Kidney (tissue), 13 donors: ENCODE measurements at regions not wholly inside any gene's neighbourhood (a gene's known extent, or its start where the extent isn't known, plus 50 kb on each side); places are given as distances from the start of the nearest gene placed in this dataset.

Experiments
- DNase-seq, 5 donors: peaks; one replicate each; pipeline ENCODE4 v3.0.0-alpha.2; 2013 to 2020
- FAIRE-seq: peaks from 2 replicates; lab custom pipeline; 2012; peaks lifted over from hg19 to GRCh38; lab: Jason Lieb, UNC
- H3K27ac ChIP-seq, 2 donors: one replicate each; pipeline ENCODE4 v1.7.0; 2013; ENCODE audit warnings: low read depth in 2 of 2, low read length in 2 of 2, inconsistent platforms in 1 of 2
- H3K27me3 ChIP-seq: one replicate; pipeline ENCODE4 v1.7.1; 2013; ENCODE audit warnings: low read length, inconsistent platforms; ENCODE audit not compliant: control insufficient read depth, insufficient read depth
- H3K36me3 ChIP-seq, 3 donors: one replicate each; pipeline versions ENCODE4 v1.7.0 to v1.7.1; 2013; ENCODE audit warnings: low read length in 3 of 3, control low read depth in 1 of 3, inconsistent platforms in 1 of 3; ENCODE audit not compliant: insufficient read depth in 3 of 3, control insufficient read depth in 2 of 3
- H3K4me1 ChIP-seq, 3 donors: one replicate each; pipeline versions ENCODE4 v1.7.0 to v1.7.1; 2013; ENCODE audit warnings: low read length in 3 of 3, inconsistent platforms in 1 of 3, low read depth in 1 of 3; ENCODE audit not compliant: control insufficient read depth in 2 of 3, insufficient read depth in 2 of 3
- H3K4me3 ChIP-seq, 3 donors: one replicate each; pipeline versions ENCODE4 v1.7.0 to v1.8.1; 2013; ENCODE audit warnings: low read length in 3 of 3, control low read depth in 1 of 3, inconsistent platforms in 1 of 3
- H3K9ac ChIP-seq, 3 donors: one replicate each; pipeline versions ENCODE4 v1.7.0 to v1.7.1; 2013; ENCODE audit warnings: low read length in 3 of 3, control low read depth in 1 of 3, inconsistent platforms in 1 of 3
- H3K9me3 ChIP-seq, 3 donors: one replicate each; pipeline versions ENCODE4 v1.7.0 to v1.7.1; 2013; ENCODE audit warnings: low read length in 3 of 3, control low read depth in 1 of 3, inconsistent platforms in 1 of 3; ENCODE audit not compliant: control insufficient read depth in 2 of 3, insufficient read depth in 1 of 3
- CTCF ChIP-seq: IDR thresholded peaks from 3 replicates; pipeline ENCODE4 v1.5.1; 2012; ENCODE audit warnings: mild to moderate bottlenecking, moderate library complexity, borderline replicate concordance; ENCODE audit not compliant: insufficient read depth; ENCODE audit errors: extremely low read depth
- intact Hi-C: fragments of 100-400 bp; cut with DNase I; formaldehyde crosslinking; loops from one replicate; pipeline ENCODE4 v1.11.1; 2022
- donor health status: control.
- donor health status: control.
- donor health status: control.
- donor health status: control.
- donor health status: control.
- donor health status: DM: yes; HTN: yes; CAD: no.
- donor health status: Normal renal cell carcinoma (clear cell type).

- DNase-seq = no peak
- FAIRE-seq = no peak
- H3K4me1 ChIP-seq = no peaks in the 10 kb centered on the region
- H3K27me3 ChIP-seq = no peaks in the 10 kb centered on the region
- H3K9ac ChIP-seq = no peak overlapping the region
- H3K9me3 ChIP-seq = peaks cover 0 to 2% (median 0%) of the 10 kb centered on the region in 3 donors
- intact Hi-C loops = no loop called here
- TF ChIP-seq CTCF = no peak
- no peaks in the 10 kb centered on the region for H3K36me3 ChIP-seq
- H3K4me3 ChIP-seq = no peak overlapping the region
- H3K27ac ChIP-seq = no peak overlapping the region
Measured at GRCh38 chr3:168730073-168730472, 634.3 kb upstream of the GOLIM4 start.

- FAIRE-seq = no peak
- Histone ChIP-seq H3K27me3 (no peaks in the 10 kb centered on the region), H3K4me3 (no peak overlapping the region), H3K9me3 (no peaks in the 10 kb centered on the region), H3K27ac (no peak overlapping the region), H3K4me1 (no peaks in the 10 kb centered on the region), H3K9ac (no peak overlapping the region), H3K36me3 (no peaks in the 10 kb centered on the region)
- no peak for DNase-seq
- TF ChIP-seq CTCF = no peak
- intact Hi-C loops = no loop called here
Measured at GRCh38 chr3:168722091-168722490, 626.4 kb upstream of the GOLIM4 start.

- no peaks in the 10 kb centered on the region for H3K4me1 ChIP-seq
- DNase-seq (no peak), FAIRE-seq (no peak)
Measured at GRCh38 chr3:168714609-168715240, 619.0 kb upstream of the GOLIM4 start.

More at GRCh38 chr3:168714609-168715240, 619.0 kb upstream of the GOLIM4 start:
- H3K9me3 ChIP-seq = no peaks in the 10 kb centered on the region
- no peak overlapping the region for H3K9ac ChIP-seq
- no peak for TF ChIP-seq CTCF
- H3K4me3 ChIP-seq = no peak overlapping the region
- no peaks in the 10 kb centered on the region for H3K36me3 ChIP-seq
- H3K27me3 ChIP-seq = no peaks in the 10 kb centered on the region
- no peak overlapping the region for H3K27ac ChIP-seq
- intact Hi-C loops = no loop called here
